Suprapubic skin (tissue), 4 donors: ENCODE measurements at regions not wholly inside any gene's neighbourhood (a gene's known extent, or its start where the extent isn't known, plus 50 kb on each side); places are given as distances from the start of the nearest gene placed in this dataset.
A peak's percentile ranks its signal among the peaks of the same experiment; 100 is the strongest.

ENCODE experiments used
- DNase-seq, 2 donors: peaks; one replicate each; pipeline ENCODE4 v3.0.0-alpha.2; 2019; ENCODE audit warnings: low spot score in 2 of 2
- H3K27ac ChIP-seq: fragments of 200-600 bp; sonication (generic); one replicate; pipeline ENCODE4 v1.5.1; 2019
- H3K27me3 ChIP-seq: fragments of 200-600 bp; sonication (generic); one replicate; pipeline ENCODE4 v1.5.1; 2019
- H3K36me3 ChIP-seq: fragments of 200-600 bp; sonication (generic); one replicate; pipeline ENCODE4 v1.5.1; 2019
- H3K4me1 ChIP-seq: fragments of 200-600 bp; sonication (generic); one replicate; pipeline ENCODE4 v1.5.1; 2019
- H3K4me3 ChIP-seq: fragments of 200-600 bp; sonication (generic); one replicate; pipeline ENCODE4 v1.5.1; 2019; ENCODE audit warnings: mild to moderate bottlenecking
- H3K9me3 ChIP-seq: fragments of 200-600 bp; sonication (generic); one replicate; pipeline ENCODE4 v1.5.1; 2019
- EP300 ChIP-seq: sonication (generic); formaldehyde crosslinking; IDR thresholded peaks from one replicate; pipeline ENCODE4 v1.6.1; 2017; ENCODE audit warnings: antibody characterized with exemption
- POLR2A ChIP-seq, 2 donors: fragments of 450-650 bp; IDR thresholded peaks; one replicate each; pipeline ENCODE4 v1.6.1; 2017; ENCODE audit warnings: antibody characterized with exemption in 2 of 2, mild to moderate bottlenecking in 2 of 2, moderate library complexity in 2 of 2
- POLR2AphosphoS5 ChIP-seq, 3 donors: sonication (generic); formaldehyde crosslinking; IDR thresholded peaks; one replicate each; pipeline ENCODE4 v1.6.1; 2017; ENCODE audit warnings: antibody characterized with exemption in 3 of 3
- WGBS: methylation state at CpG from one replicate; pipeline ENCODE4 v1.1.5; 2018; 5-methylcytosine and 5-hydroxymethylcytosine counted together
- TF ChIP-seq, protein P1 (sequence below), 2 donors: fragments of 200-600 bp in 1 of 2; fragments of 450-650 bp in 1 of 2; sonication (generic) in 1 of 2; IDR thresholded peaks; one replicate each; pipeline ENCODE4 v1.5.1; 2016 to 2019; ENCODE audit warnings: antibody characterized with exemption in 2 of 2, mild to moderate bottlenecking in 1 of 2, moderate library complexity in 1 of 2

DNA sequence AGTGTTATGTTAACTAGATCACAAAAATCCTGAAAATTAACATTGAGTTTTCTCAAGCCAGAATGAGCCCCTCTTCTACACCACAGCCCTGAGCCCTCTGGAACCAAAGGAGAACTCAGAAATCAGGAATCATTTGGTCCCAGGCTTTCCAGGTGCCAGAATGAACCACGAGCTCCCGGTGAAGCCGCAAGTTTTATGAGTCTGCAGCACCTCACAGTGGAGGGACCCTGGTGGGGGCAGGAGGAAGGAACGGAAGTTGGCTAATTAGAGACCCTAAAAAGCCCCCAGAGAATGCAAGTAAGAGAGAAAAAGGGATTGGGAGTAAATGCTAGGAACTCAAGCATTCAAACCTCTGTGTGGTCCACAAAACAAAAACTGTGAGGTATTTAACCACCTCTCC is 52.9 kb upstream of the BCL2L14 start:
- H3K27ac ChIP-seq: no peak overlapping the region

DNA sequence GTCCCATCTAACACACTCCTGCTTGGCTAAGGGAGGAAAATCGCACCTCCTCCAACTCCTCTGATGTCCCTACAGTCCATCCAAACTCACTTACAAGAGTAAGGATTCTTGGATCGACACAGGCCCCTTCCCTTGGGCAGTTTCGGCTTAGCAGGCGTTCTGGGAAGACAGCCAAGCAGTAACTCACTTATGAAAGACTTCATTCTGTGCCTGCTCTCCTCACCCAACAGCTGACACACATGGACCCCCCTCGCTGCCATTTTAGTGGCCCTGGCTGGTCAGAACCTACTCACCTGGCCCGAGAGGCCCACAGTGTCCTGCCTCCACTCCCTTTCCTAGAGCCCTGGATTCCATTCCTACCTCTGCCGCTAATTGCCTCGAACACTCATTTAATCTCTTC is 52.3 kb upstream of the BCL2L14 start:
- H3K27me3 ChIP-seq: no peaks in the 10 kb centered on the region
- TF ChIP-seq, protein P1, sequence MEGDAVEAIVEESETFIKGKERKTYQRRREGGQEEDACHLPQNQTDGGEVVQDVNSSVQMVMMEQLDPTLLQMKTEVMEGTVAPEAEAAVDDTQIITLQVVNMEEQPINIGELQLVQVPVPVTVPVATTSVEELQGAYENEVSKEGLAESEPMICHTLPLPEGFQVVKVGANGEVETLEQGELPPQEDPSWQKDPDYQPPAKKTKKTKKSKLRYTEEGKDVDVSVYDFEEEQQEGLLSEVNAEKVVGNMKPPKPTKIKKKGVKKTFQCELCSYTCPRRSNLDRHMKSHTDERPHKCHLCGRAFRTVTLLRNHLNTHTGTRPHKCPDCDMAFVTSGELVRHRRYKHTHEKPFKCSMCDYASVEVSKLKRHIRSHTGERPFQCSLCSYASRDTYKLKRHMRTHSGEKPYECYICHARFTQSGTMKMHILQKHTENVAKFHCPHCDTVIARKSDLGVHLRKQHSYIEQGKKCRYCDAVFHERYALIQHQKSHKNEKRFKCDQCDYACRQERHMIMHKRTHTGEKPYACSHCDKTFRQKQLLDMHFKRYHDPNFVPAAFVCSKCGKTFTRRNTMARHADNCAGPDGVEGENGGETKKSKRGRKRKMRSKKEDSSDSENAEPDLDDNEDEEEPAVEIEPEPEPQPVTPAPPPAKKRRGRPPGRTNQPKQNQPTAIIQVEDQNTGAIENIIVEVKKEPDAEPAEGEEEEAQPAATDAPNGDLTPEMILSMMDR (IDR thresholded peaks at IDR 0.05): no peak
- TF ChIP-seq POLR2AphosphoS5 (IDR thresholded peaks at IDR 0.05): no peak
- TF ChIP-seq POLR2A (IDR thresholded peaks at IDR 0.05): no peak
- no peak for TF ChIP-seq EP300
- DNase-seq: peak in 1 of 2 donors; percentile 60
- WGBS: 44% methylated on average over 8 of the region's 8 CpGs
- no peak overlapping the region for H3K27ac ChIP-seq
- H3K4me1 ChIP-seq: peaks cover 21% of the 10 kb centered on the region
- H3K4me3 ChIP-seq: no peak overlapping the region
- H3K9me3 ChIP-seq: no peaks in the 10 kb centered on the region
- no peaks in the 10 kb centered on the region for H3K36me3 ChIP-seq

More for the DNA sequence above, 52.9 kb upstream of the BCL2L14 start:
- WGBS: 45% methylated on average over 4 of the region's 4 CpGs
- Histone ChIP-seq H3K27me3 (no peaks in the 10 kb centered on the region), H3K36me3 (no peaks in the 10 kb centered on the region), H3K4me3 (no peak overlapping the region), H3K9me3 (no peaks in the 10 kb centered on the region), H3K4me1 (peaks cover 21% of the 10 kb centered on the region)
- peak in 1 of 2 donors; percentile 41 for DNase-seq
- TF ChIP-seq EP300 (no peak), POLR2AphosphoS5 (IDR thresholded peaks at IDR 0.05) (no peak), POLR2A (IDR thresholded peaks at IDR 0.05) (no peak)

GRCh38 chr12:12019881-12020280 is 50.9 kb upstream of the BCL2L14 start:
- Histone ChIP-seq H3K27ac (no peak overlapping the region), H3K9me3 (no peaks in the 10 kb centered on the region), H3K36me3 (no peaks in the 10 kb centered on the region), H3K27me3 (no peaks in the 10 kb centered on the region), H3K4me3 (no peak overlapping the region), H3K4me1 (peaks cover 21% of the 10 kb centered on the region)
- DNase-seq: peak in 1 of 2 donors; percentile 17
- 98% methylated on average over 9 of the region's 9 CpGs for WGBS
- TF ChIP-seq, protein P1 (IDR thresholded peaks at IDR 0.05): no peak
- no peak for TF ChIP-seq POLR2AphosphoS5 (IDR thresholded peaks at IDR 0.05)
- TF ChIP-seq POLR2A (IDR thresholded peaks at IDR 0.05): no peak
- TF ChIP-seq EP300: no peak

DNA sequence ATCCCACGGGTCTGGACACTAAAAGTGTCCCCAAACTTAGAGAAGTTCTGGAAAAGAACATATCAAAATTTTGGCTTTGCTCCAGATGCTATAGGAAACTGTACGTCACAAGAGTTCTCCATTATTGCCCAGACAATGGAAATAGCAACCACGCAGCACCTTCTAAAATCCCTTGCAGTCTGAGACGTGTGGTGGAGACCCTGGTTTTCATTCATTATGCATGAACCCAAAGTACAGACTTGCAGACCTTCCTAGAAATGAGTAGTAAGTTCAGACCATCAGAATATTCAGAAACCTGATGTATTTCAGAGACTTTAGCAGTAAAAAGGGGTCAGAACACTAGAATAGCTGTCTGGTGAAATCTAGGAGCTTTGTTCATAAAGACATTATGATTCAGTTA is 50.0 kb upstream of the BCL2L14 start:
- Histone ChIP-seq H3K4me1 (peaks cover 21% of the 10 kb centered on the region), H3K36me3 (no peaks in the 10 kb centered on the region), H3K4me3 (no peak overlapping the region), H3K27me3 (no peaks in the 10 kb centered on the region), H3K9me3 (no peaks in the 10 kb centered on the region), H3K27ac (no peak overlapping the region)
- TF ChIP-seq POLR2AphosphoS5 (IDR thresholded peaks at IDR 0.05) (no peak), POLR2A (IDR thresholded peaks at IDR 0.05) (no peak), EP300 (no peak)
- TF ChIP-seq, protein P1 (IDR thresholded peaks at IDR 0.05): no peak
- 77% methylated on average over 4 of the region's 4 CpGs for WGBS
- no peak for DNase-seq
